Kidney tubule cell (primary cell): ENCODE measurements at regions not wholly inside any gene's neighbourhood (a gene's known extent, or its start where the extent isn't known, plus 50 kb on each side); places are given as distances from the start of the nearest gene placed in this dataset.
"Not testable (repeated sequence)": the region's sequence is repeated elsewhere in the genome, so short reads cannot be mapped to it uniquely, and the experiment has no call there.

Experiments
- DNase-seq: peaks from one replicate; pipeline ENCODE4 v3.0.0-alpha.2; 2018; ENCODE audit warnings: low spot score

GRCh38 chr1:74943046-74943445 lies 191.1 kb upstream of the LHX8 start:
- DNase-seq, result no peak

GRCh38 chr1:74946388-74946787 lies 187.8 kb upstream of the LHX8 start:
- DNase-seq, result no peak

GRCh38 chr1:74949348-74949747 lies 184.8 kb upstream of the LHX8 start:
- not testable (repeated sequence) for DNase-seq

- not testable (repeated sequence) for DNase-seq
Observed at GRCh38 chr1:74951981-74952380, 182.2 kb upstream of the LHX8 start.

GRCh38 chr1:74952786-74953185 lies 181.4 kb upstream of the LHX8 start:
- no peak for DNase-seq

- no peak for DNase-seq
Observed at GRCh38 chr1:74953622-74954021, 180.6 kb upstream of the LHX8 start.

GRCh38 chr1:74963120-74963519 lies 171.1 kb upstream of the LHX8 start:
- no peak for DNase-seq

GRCh38 chr1:74964508-74965102 lies 169.6 kb upstream of the LHX8 start:
- no peak for DNase-seq

- DNase-seq, result no peak
Observed at GRCh38 chr1:74969566-74970135, 164.5 kb upstream of the LHX8 start.

- DNase-seq, result no peak
Observed at GRCh38 chr1:74971982-74972381, 162.2 kb upstream of the LHX8 start.

- no peak for DNase-seq
Observed at GRCh38 chr1:74976491-74976890, 157.7 kb upstream of the LHX8 start.

GRCh38 chr1:74992448-74992847 lies 141.7 kb upstream of the LHX8 start:
- not testable (repeated sequence) for DNase-seq

- no peak for DNase-seq
Observed at GRCh38 chr1:74995821-74996220, 138.4 kb upstream of the LHX8 start.

GRCh38 chr1:75010547-75010946 lies 123.6 kb upstream of the LHX8 start:
- DNase-seq, result no peak

GRCh38 chr1:75014250-75014649 lies 119.9 kb upstream of the LHX8 start:
- DNase-seq, result no peak

- DNase-seq, result no peak
Observed at GRCh38 chr1:75023005-75023404, 111.2 kb upstream of the LHX8 start.

GRCh38 chr1:75034376-75034775 lies 99.8 kb upstream of the LHX8 start:
- no peak for DNase-seq

GRCh38 chr1:75035536-75035935 lies 98.7 kb upstream of the LHX8 start:
- no peak for DNase-seq

- DNase-seq, result no peak
Observed at GRCh38 chr1:75053207-75053606, 81.0 kb upstream of the LHX8 start.

GRCh38 chr1:75058424-75058823 lies 75.8 kb upstream of the LHX8 start:
- no peak for DNase-seq

- no peak for DNase-seq
Observed at GRCh38 chr1:75062111-75062510, 72.1 kb upstream of the LHX8 start.

GRCh38 chr1:75067975-75068374 lies 66.2 kb upstream of the LHX8 start:
- DNase-seq, result no peak

GRCh38 chr1:75074831-75075395 lies 59.3 kb upstream of the LHX8 start:
- DNase-seq, result no peak
